HPDE6-E6E7 (cell line): ENCODE measurements at regions not wholly inside any gene's neighbourhood (a gene's known extent, or its start where the extent isn't known, plus 50 kb on each side); places are given as distances from the start of the nearest gene placed in this dataset.
"Not testable (repeated sequence)": the region's sequence is repeated elsewhere in the genome, so short reads cannot be mapped to it uniquely, and the experiment has no call there.

Experiments used
- DNase-seq: peaks from one replicate; pipeline ENCODE4 v3.0.0; 2011; ENCODE audit warnings: missing footprints; ENCODE audit errors: extremely low spot score

DNA sequence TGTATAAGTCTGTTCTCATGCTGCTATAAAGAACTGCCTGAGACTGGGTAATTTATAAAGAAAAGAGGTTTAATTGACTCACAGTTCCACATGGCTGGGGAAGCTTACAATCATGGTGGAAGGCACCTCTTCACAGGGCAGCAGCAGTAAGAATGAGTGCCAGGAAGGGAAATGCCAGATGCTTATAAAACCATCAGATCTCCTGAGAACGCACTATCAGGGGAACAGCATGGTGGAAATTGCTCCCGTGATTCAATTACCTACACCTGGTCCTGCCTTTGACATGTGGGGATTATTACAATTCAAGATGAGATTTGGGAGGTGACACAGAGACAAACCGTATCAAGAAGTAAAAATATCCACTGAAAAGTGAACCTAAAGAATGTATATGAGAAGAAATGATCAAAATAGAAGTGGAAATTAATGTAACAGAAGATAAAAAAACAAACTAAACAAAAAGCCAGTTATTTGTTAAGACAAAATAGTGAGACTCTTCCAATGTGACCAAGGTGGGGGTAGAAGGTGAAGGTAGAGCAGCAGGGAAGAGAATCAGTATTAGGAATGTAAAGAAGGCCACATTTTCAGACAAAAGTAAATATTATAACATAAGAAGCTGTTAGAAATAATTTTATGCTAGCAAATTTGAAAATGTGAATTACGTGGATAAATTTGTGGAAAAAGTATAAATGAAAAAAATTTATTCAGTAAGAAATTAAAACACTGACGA is 372.9 kb downstream of the NKX6-1 start:
- no peak for DNase-seq

DNA sequence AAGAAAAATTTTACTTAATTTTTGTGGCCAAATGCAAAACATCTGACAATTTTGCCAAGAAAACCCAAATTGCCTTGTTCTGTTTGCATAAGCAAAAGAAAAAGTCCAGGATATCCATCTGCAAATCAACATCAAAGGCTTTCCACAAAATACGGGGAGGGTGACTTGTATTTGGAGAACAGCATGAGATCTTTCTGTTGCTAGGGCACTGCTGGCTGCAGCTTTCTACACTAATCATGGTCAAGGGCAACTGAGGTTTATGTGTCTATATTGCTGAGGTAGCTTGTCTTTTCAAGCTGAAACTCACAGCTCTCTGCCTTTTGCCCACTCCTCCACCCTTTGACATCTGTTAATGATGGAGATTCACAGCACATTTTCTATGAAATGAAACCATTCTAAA is 389.1 kb downstream of the NKX6-1 start:
- DNase-seq = no peak

DNA sequence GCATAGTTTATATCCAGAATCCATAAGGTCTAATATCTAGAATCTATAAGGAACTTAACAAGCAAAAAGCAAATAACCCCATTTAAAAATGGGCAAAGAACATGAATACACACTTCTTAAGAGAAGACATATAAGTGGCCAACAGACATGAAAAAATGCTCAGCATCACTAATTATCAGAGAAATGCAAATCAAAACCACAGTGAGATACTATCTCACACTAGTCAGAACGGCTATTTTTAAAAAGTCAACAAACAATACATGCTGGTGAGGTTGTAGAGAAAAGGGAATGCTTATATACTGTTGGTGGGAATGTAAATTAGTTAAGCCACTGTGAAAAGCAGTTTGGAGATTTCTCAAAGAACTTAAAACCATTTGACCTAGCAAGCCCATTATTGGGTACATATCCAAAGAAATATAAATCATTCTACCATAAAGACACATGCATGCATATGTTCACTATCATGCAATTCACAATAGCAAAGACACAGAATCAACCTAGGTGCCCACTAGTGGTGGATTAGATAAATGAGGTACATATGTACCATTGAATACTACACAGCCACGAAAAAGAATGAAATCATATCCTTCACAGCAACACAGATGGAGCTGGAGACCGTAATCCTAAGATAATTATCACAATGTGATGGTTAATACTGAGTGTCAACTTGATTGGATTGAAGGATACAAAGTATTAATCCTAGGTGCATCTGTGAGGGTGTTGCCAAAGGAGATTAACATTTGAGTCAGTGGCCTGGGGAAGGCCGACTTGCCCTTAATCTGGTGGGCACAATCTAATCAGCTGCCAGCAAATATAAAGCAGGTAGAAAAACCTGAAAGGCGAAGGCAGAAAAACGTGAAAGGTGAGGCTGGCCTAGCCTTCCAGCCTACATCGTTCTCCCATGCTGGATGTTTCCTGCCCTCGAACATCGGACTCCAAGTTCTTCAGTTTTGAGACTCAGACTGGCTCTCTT is 397.2 kb downstream of the NKX6-1 start:
- DNase-seq = not testable (repeated sequence)

DNA sequence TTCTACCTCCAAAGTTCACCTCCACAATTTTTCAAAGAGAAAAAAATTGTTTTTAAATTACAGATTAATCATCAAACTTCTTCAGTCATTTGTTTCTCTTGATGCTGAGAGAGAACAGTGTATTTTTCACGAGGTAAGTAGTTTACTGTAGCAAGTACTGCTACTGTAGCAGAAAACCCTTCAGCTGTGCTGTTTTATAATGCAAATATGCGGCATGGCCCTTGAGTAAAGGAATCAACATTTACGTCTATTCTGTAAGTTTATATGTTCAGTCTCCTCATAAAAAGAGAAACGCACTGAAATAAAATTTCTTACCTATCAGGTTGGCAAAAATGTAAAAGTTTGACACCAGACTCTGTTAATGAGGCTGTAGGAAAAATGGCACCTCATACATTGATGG is 399.0 kb downstream of the NKX6-1 start:
- DNase-seq = no peak

DNA sequence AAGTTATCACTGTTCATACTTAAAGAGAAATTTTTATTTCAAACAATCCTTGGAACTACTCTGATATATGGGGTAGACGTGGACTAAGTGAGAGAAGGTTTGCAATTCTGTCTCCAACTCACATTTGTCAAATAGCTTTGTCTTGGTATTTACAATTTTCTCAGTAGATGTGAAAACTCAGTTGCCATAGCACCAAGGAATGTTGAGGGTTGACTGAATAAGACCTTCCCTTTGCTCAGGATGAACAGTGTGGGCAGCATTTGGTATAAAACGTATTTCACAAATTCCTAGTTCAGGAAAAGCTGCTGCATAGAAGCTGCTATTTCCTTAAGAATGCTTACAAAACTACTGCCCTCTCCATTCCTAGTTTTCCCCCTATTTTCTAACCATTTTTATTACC is 399.5 kb downstream of the NKX6-1 start:
- DNase-seq = no peak

DNA sequence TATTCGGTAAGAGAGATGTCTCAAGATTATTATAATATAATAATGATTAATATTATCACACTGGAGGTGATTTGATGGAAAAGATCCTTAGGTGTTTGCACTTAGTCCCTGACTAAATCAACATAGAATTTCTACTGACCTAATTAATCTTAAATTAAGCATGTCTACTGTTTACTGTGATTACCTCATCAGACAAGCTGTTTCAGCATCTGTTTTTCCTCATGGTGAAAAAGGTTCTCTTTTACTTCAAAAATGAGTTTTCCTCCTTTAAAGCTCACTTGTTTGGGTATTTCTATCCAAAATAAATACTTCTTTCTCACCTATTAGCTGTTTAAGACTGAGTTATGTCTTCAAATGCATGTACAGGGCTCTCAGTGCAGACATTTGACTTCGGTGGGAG is 407.8 kb downstream of the NKX6-1 start:
- DNase-seq = no peak

DNA sequence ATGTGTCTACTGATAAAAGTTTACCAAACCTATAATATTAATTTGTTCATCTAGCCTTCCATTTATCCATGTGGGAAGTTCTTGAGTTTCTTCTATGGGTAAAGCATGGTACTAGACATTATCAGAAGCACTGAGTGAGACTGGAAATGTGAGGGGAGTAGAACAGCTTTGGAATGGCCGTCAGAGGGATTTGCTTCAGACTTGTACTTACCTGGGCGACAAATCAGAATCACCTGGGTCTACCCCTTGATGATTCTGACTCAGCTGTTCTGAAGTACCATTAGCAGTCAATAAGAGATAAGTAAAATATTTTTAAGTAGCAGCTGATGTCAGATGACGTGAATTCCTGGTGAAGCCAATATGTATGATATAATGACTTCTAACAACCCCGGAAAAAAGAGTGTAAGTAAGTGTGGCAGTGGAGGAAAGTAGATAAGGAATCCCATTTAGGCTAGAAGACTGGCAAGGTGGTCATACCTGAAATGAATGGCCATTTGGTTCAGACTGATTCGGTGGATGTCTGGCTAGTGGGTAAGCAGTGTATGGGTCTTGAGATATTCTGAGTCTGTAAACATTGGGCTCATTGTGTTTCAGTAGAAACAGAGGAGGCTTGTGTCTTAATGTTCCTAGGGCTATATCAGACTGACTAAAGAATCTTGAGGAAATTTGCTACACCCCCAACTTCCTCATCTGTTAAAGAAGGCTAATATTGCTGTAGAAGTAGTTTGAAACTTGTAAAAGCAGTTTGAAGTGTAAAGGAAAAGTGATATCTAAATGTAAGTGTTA is 409.2 kb downstream of the NKX6-1 start:
- DNase-seq = no peak

DNA sequence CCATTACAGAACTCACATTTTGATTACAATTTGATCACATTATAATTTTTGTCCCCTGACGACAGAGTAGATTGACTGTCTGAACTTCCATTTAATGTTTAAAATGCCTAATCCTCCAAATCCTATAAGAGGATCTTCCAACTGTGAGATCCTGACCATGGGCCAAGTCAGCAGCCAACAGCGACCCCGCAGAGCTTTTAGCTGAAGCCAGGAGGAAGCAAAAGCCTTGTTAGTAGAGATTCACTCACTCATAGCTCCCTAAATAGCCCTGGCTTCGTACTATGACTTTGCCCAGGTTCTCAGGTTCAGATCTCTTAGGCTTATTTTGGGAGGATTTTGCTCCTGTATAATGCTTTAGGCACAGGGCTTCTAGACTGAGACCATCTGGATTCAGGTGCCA is 413.1 kb downstream of the NKX6-1 start:
- no peak for DNase-seq

DNA sequence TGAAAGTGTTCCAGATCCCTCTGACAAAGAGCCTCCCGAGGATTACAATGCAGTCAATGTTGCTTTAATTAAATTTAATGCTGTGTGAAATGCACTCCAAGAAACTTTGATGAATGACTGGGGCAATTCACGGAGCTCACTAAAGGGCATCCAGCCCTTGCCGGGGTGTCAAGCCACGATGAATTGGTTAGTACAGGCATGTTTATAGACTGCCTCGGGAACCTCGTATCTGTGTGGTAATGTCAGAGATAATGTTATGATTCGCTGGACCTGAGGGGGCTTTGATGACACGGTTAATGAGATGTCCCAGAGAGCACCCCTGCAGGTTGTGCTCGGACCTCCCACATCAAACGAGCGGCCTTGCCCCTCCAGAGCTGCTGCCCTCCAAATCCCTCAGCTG is 428.8 kb downstream of the NKX6-1 start:
- DNase-seq = no peak

DNA sequence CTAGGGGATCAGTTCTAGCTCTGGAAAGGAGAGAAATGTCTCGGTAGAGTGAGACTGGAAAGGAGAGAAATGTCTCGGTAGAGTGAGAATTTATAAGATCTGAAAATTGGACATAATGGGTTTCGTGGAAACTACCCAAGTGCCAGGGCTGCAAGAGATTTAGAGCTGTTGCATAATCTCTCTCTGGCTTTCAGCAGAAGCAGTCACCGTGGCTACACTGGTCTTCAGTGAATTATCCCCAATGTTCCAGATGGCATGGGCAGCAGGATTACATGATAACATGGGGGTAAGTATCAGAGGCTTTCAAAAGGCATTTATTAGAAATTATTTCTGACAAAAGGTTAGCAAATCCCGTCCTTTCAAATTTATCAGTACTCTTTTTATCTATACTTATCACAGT is 435.5 kb downstream of the NKX6-1 start:
- no peak for DNase-seq

DNA sequence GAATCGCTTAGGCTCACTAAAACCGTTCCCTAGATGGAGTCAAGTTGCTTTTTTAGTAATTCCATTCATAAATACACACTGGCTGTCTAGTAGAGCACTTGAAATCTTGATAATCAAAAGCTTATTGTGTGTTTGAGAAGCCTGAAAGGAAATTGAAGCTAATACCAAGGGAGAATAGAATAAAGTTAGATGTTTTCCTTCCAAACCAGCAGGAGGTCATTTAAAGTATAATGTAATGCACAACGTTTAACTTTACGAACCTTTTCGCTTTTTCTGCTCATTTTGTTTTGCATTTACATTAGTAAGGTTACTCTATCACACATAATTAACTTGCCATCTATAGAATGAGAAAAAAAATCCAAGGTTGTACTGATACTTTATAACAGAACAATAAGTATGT is 440.9 kb downstream of the NKX6-1 start:
- no peak for DNase-seq

DNA sequence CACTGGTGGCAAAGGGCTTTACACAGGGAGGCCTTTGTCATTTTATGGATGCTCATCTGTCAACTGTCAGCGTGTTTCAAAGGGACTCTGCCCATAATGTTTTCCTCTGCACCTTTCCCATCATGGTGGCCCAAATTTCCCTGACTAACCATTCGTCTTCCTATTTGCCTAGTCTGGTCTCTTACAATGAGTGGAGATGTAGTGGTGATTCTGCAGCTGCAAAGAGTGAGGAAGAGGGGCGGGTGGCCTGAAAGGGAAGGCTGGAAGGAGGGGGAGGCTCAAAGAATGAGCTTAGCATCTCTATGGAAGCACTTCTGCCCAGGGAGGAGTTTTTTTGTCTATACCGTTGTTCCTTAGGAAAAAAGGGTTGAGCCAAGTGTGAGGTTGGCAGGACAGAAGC is 447.5 kb downstream of the NKX6-1 start:
- no peak for DNase-seq

DNA sequence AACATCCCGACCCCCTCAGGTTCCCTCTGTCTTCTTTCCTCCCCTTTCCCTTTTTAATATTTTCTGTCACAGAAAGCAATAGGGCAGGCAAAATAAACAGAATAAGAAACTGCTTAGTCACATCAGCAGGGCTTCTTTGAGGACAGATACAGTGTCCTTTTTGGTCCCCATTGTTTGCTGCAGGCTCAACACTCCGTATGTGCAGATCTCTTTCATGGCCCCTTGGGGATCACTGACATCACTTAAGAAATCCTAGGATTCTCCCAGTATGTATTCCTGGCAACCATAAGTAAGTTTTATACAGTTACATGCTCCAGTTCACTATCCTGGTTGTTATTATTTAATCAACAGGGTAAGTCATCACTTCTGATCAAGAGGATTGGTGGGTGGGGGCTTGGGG is 448.0 kb downstream of the NKX6-1 start:
- no peak for DNase-seq

DNA sequence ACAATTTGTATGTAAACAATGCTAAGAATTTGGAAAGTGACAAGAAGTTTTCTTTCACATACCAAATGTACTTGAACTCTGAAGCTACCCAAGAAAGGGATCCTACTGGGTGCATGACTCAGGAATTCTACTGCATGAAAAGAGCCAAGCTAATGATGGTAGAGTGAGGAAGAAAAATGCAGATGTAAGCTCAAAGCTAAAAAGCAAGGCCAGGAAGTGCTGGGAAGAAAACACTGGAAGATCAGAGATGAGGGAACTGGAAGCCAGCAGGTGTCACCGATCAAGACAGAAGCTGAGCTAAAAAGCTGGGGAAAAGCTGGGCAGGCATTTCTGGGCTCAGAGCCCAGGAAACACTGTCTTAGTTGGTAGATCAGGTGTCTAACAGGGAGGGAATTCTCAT is 449.1 kb downstream of the NKX6-1 start:
- no peak for DNase-seq

DNA sequence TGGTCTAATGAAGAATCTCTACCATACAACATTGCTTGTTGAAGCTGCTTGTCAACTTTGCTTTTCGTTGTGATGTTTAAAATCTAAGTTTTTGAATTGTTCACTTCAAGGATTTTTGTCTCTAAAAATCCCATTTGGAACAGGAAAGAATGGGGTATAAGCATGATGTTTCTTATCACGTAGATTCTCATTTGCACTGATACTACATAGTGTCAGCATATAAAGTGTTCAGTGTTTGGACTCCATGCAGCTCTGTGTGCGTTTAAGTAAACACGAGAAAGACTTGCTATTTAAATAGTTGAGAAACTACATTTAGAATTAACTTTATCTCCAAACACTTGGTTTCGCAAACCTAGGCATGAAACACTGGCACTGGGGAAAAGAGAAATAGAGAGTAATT is 452.5 kb downstream of the NKX6-1 start:
- DNase-seq = no peak

DNA sequence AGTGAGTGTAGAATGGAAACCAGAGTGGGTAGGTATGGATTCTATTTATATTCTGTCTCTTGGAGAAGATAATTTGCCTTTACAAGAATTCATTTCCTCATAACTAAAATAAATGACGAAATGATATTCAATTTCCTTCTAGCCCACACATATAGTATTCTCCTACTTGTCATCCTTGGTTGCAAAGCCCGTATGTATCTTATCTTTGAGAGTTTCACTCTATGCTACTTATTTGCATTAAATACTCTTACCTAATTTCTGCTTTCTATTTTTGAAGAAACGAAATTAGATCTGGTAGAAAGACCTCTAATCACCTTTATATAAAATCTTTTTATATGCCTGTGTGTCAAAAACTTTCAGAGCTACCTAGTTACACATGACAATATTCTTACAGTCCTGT is 457.7 kb downstream of the NKX6-1 start:
- no peak for DNase-seq

DNA sequence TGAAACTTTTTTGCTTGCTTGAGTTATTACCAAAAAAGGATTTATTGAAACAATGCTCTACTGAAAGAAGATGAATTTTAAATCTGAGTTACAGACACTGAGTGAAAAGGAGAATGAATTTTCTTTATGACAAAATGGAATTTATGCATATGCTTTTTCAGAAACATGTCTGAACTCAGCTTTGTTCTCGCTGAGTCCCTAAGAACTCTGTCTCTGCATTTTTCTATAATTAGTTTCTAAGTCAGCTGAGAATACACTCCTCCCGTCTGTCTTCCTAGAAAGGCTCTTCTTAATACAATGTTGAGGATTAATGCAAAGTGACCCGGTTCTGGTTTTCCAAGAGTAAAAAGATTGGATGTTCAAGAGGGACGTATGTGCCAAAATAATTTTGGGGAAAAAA is 463.5 kb downstream of the NKX6-1 start:
- DNase-seq = no peak

DNA sequence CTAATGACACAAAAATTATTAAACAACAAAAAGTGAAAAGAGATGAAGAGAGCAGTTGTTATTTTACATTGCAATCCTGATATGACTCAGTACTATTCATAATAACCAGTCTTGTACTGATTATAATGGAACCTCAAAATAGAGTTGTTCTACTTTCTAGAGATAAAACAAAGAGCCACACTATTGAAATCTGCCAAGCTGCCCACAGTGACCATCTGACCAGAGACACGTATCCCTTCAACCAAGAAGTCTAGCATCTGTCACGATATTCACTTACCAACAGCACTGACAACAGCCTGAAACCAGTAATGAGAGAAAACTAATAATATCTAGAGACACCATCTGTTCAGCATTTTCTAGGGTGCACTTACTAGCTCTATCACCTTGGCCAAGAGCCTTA is 466.7 kb downstream of the NKX6-1 start:
- no peak for DNase-seq

DNA sequence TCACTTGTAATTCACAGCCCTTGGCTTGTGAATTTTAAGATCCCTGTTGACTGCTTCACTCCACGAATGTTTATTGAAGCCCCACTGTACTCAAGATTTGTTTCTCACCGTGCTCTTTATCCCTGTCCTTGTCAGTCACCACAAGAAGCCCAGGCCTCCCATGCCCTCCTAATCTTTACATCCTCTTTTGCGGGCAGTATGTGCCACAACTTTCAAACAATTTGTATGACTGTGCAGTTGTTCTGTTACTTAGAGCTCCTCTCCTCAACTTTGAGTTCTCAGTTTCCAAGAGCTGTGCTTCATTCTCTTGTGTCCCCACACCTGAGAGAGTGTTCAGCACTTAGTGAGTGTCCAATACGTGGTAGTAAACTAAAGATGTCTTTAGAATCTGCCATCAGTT is 467.7 kb downstream of the NKX6-1 start:
- DNase-seq = no peak

DNA sequence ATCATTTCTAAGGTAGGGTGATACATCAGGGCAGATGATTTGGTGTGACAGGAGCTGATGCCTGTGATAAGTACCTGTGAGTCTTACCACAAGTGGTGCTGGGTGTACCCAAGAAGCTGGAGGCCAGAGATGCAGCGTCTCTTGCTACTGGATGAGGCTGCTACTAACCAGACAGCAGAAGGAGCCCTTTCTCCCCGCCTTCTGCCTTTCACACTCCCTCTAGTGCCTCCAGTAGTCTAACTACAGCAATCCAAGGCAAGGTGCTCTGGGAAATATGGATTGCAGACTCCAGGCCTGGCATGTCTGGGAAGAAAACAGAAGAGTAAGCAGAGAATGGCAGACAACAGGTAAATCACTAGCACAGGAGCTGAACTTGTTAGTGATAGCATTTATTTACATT is 470.8 kb downstream of the NKX6-1 start:
- DNase-seq = no peak

DNA sequence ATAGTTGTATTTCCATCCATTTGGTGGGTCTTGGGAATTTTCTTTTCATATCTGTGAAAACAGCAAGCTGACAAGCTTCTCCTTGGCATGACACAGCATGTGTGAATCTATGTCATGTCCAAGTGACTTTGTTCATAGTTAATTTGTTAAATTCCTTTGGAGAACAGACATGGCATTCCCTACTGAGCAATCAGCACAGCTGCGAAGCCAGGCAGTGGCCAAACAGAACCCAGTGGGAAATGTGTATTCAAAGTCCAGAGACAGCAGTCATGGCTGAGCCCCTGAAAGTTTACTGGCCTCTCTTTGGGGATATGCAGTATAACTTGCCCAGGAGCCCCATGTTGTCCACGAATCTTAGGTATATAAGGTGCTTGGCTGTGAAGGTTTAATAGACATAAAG is 474.7 kb downstream of the NKX6-1 start:
- no peak for DNase-seq

DNA sequence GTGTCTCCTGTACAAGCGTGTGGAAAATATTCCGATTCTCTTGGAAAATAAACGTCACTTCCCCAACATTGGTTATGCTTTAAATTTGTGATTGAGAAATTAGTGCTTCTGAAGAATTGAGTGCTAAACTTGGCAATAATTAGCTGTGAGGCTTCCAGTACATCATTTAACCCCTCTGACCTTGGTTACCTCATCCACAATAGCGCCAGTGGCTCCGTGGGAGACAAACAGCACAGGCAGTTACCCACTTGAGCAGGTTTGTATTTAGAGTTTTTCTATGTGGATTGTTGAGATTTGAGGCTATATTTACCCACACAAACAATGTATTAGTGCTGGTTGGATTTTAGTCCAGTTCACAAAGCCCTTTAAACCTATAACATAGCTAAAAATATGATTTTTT is 476.5 kb downstream of the NKX6-1 start:
- no peak for DNase-seq
